A673 (cell line): ENCODE measurements at regions not wholly inside any gene's neighbourhood (a gene's known extent, or its start where the extent isn't known, plus 50 kb on each side); places are given as distances from the start of the nearest gene placed in this dataset.

Experiments
- BruUV-seq: library from RNA; stranded (reverse); fragments of 400-500 nt; replicated peaks from 2 replicates; lab custom pipeline; 2021; lab: Mats Ljungman, UMichigan
- CTCF ChIA-PET: fragments of 300-600 bp; sonication (Branson Sonifier 250); formaldehyde crosslinking; loops from one replicate; lab custom pipeline; 2022; ENCODE audit warnings: antibody characterized with exemption; lab: Charles Lee
- POLR2A ChIA-PET: fragments of 300-600 bp; sonication (Branson Sonifier 250); formaldehyde crosslinking; loops from one replicate; lab custom pipeline; 2022; ENCODE audit warnings: antibody characterized with exemption; ENCODE audit not compliant: low non-redundant PET; lab: Charles Lee
- DNase-seq: peaks from one replicate; pipeline ENCODE4 v3.0.0-alpha.2; 2015; ENCODE audit warnings: low spot score
- H3K27ac ChIP-seq: fragments of 200-600 bp; sonication (generic); 2 replicates; pipeline ENCODE4 v1.5.1; 2016; ENCODE audit warnings: mixed run types, low read depth, mild to moderate bottlenecking, mixed read lengths, antibody characterized with exemption, low read length; ENCODE audit not compliant: poor library complexity, severe bottlenecking
- H3K27me3 ChIP-seq: fragments of 200-600 bp; sonication (generic); replicated peaks from 2 replicates; pipeline ENCODE4 v1.6.1; 2017; ENCODE audit warnings: mixed run types, low read depth, mild to moderate bottlenecking, mixed read lengths, antibody characterized with exemption, low read length; ENCODE audit not compliant: insufficient read depth, poor library complexity
- H3K36me3 ChIP-seq: fragments of 200-600 bp; sonication (generic); 2 replicates; pipeline ENCODE4 v1.6.1; 2016; ENCODE audit warnings: mixed run types, mild to moderate bottlenecking, mixed read lengths, antibody characterized with exemption, low read length; ENCODE audit not compliant: insufficient read depth, poor library complexity, severe bottlenecking
- H3K4me1 ChIP-seq: fragments of 200-600 bp; sonication (generic); 2 replicates; pipeline ENCODE4 v1.6.1; 2017; ENCODE audit warnings: mixed run types, mild to moderate bottlenecking, mixed read lengths, antibody characterized with exemption, low read length; ENCODE audit not compliant: insufficient read depth, poor library complexity, severe bottlenecking
- H3K4me3 ChIP-seq: fragments of 200-600 bp; sonication (generic); 2 replicates; pipeline ENCODE4 v1.5.1; 2016; ENCODE audit warnings: low read depth, mixed run types, mild to moderate bottlenecking, mixed read lengths, low read length; ENCODE audit not compliant: poor library complexity, severe bottlenecking
- H3K9me3 ChIP-seq: fragments of 200-600 bp; sonication (generic); 2 replicates; pipeline ENCODE4 v1.6.1; 2016; ENCODE audit warnings: mixed run types, low read depth, mild to moderate bottlenecking, mixed read lengths, antibody characterized with exemption, low read length; ENCODE audit not compliant: poor library complexity, severe bottlenecking
- EZH2 ChIP-seq: fragments of 200-600 bp; sonication (generic); IDR thresholded peaks from 2 replicates; pipeline ENCODE4 v1.6.1; 2017; ENCODE audit warnings: borderline replicate concordance, low read depth, mild to moderate bottlenecking, mixed read lengths, antibody characterized with exemption, low read length; ENCODE audit not compliant: poor library complexity, severe bottlenecking
- intact Hi-C: fragments of 100-400 bp; cut with micrococcal nuclease; formaldehyde crosslinking; loops from one replicate; pipeline ENCODE4 v1.10.0; 2022; ENCODE audit not compliant: unreplicated experiment
- TF ChIP-seq, protein P1 (sequence below): fragments of 300-800, 200-600 bp; sonication (generic); conservative IDR thresholded peaks from 2 replicates; pipeline ENCODE4 v1.5.1; 2017; ENCODE audit warnings: low read depth, mild to moderate bottlenecking, antibody characterized with exemption, low read length, moderate library complexity, mixed read lengths

DNA sequence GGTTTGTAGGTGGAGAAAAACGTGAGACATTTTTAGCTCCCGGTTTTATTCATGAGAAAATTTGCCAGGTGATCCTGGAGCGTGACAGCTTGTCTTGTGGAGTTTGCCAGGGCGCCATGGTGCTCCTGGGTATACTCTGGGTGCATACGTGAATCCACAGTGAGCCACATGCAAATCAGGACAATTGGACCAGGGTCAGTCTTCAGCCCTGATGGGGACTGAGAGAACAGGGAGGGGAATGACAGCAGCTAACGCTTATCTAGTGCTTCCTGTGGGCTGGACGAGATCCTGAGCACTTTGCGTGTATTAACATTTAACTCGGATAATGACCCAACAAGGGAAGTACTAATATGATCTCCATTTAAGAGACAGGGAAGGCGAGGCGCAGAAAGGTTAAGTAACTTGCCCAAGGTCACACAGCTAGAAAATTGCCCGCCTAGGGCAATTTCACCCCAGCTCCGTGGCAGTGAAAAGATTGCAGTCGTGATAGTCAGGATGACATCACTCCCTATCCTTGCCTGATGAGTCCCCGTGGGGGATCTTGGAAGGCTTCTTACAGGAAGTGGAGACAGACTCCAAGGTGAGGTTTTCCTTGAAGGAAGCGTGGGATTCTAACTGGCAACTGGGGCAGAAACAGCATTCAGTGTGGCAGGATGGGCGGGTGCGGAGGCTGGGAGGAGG lies 118.4 kb upstream of the NCOR2 start:
- DNase-seq, result peak; percentile 62
- CTCF ChIA-PET, result no interaction called here

DNA sequence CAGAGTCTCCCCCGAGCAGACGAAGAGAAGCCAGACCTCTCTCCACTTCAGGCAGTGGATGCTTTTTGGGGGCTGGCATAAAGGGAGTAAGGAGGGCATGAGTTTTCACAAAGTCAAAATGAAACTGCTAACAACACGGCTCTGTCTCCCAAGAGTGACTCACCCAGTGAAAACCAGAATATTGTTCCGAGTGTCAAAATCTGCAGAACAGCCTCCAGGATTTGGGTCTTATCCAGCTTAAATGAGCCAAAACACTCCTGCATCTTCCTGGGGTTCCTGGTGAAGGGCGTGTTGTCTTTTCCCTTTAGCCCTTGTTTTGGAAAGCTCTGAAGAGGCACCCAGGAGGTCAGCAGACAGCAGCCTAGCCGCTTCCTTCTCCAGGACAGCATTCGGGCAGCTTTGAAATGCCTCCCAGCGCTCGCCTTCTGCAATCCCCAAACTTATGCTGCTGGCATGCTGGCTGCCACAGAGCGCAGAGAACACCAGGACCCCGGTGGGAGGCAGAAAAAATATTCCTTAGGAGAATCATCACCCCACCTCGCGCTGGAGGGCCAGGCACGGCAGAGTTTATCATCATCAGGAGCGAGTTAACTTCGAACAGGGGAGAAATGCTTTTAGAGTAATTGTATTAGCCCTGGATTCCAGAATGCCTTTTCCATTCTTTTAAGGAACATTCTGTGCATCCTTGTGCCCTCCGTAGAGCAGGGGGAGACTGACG lies 117.7 kb upstream of the NCOR2 start:
- ChIA-PET POLR2A (no interaction called here), CTCF (no interaction called here)
- no peak for TF ChIP-seq EZH2
- TF ChIP-seq, protein P1, sequence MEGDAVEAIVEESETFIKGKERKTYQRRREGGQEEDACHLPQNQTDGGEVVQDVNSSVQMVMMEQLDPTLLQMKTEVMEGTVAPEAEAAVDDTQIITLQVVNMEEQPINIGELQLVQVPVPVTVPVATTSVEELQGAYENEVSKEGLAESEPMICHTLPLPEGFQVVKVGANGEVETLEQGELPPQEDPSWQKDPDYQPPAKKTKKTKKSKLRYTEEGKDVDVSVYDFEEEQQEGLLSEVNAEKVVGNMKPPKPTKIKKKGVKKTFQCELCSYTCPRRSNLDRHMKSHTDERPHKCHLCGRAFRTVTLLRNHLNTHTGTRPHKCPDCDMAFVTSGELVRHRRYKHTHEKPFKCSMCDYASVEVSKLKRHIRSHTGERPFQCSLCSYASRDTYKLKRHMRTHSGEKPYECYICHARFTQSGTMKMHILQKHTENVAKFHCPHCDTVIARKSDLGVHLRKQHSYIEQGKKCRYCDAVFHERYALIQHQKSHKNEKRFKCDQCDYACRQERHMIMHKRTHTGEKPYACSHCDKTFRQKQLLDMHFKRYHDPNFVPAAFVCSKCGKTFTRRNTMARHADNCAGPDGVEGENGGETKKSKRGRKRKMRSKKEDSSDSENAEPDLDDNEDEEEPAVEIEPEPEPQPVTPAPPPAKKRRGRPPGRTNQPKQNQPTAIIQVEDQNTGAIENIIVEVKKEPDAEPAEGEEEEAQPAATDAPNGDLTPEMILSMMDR, result no peak
- Histone ChIP-seq H3K4me3 (peak overlapping the region; percentile 19), H3K27me3 (no peaks in the 10 kb centered on the region), H3K9me3 (no peaks in the 10 kb centered on the region), H3K27ac (peak overlapping the region; percentile 30), H3K36me3 (no peaks in the 10 kb centered on the region), H3K4me1 (peaks cover 37% of the 10 kb centered on the region)
- DNase-seq, result no peak
- no TSS peak for BruUV-seq
- intact Hi-C loops, result no loop called here

More for the DNA sequence above, 118.4 kb upstream of the NCOR2 start:
- BruUV-seq, result no TSS peak
- Histone ChIP-seq H3K27me3 (no peaks in the 10 kb centered on the region), H3K9me3 (no peaks in the 10 kb centered on the region), H3K4me3 (no peak overlapping the region), H3K4me1 (peaks cover 37% of the 10 kb centered on the region), H3K36me3 (no peaks in the 10 kb centered on the region), H3K27ac (no peak overlapping the region)
- POLR2A ChIA-PET, result no interaction called here
- TF ChIP-seq, protein P1, result no peak
- no peak for TF ChIP-seq EZH2
- intact Hi-C loops, result no loop called here

DNA sequence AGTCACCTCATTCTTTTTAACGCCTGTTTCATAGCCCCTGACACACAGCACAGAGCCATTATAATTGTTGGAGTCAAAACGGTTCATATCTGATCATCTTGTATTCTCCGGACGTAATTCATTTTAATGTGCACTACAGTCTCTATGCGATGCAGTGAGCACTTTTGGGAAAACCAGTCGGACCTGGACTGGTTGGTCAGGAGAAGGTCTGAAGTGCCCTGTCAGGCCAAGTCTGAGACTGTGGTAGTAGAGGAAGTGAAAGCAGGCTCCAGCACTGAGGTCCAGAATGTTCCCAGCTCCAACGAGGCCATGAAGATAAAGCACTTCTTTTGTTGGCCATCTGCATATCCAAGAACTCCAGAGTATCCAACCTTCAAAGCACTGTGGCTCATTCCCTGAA lies 117.1 kb upstream of the NCOR2 start:
- BruUV-seq, result no TSS peak
- DNase-seq, result no peak
- no peak overlapping the region for H3K27ac ChIP-seq
- H3K27me3 ChIP-seq, result no peaks in the 10 kb centered on the region
- ChIA-PET CTCF (no interaction called here), POLR2A (no interaction called here)
- H3K4me3 ChIP-seq, result no peak overlapping the region
- H3K36me3 ChIP-seq, result no peaks in the 10 kb centered on the region
- no peaks in the 10 kb centered on the region for H3K9me3 ChIP-seq
- H3K4me1 ChIP-seq, result peaks cover 37% of the 10 kb centered on the region
- TF ChIP-seq, protein P1, result no peak
- TF ChIP-seq EZH2, result no peak
- intact Hi-C loops, result no loop called here
